ENCODE measurements at regions not wholly inside any gene's neighbourhood (a gene's known extent, or its start where the extent isn't known, plus 50 kb on each side); places are given as distances from the start of the nearest gene placed in this dataset.

DNA sequence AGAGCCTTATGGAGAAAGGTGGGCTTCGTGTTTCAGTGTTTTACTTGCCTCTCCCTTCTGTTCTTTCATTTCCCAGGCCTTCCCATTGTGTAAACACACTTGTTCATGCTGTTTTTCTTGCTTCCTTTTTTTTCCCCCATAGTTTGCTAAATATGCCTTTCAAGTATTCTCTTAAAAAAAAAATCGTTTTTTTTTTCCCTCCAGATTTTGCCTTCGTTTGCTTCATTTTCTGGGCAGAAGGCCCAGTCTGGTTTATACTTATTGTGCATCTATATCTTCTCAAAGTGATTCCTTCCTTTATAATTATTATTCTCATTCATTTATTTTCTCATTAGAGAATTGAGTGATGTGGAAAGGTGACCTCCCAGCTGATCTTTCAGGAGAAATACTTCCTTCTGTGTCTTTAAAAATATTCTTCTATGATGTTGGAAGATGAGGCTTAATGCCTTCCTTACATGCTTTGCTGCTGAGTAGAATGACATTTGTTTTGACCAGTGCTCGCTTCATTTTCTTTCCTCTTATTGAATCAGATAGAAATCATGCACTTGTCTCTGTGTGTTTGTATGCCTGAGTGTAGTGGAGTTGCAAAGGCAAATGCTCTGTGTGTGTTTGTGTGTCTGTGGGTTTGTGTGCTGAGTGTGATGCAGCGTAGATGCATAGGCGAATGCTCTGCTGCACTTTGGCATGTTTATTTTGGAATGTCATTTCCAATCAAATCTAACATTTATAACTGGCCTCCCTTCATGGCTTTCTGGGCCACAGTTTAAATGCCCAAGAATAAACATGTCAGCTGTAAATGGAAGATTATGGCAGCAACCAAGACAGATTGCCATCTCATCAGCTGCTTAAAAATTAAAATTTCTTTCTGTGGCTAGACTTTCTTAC lies 591.4 kb downstream of the FGF9 start:
- DNase-seq = no peak

DNA sequence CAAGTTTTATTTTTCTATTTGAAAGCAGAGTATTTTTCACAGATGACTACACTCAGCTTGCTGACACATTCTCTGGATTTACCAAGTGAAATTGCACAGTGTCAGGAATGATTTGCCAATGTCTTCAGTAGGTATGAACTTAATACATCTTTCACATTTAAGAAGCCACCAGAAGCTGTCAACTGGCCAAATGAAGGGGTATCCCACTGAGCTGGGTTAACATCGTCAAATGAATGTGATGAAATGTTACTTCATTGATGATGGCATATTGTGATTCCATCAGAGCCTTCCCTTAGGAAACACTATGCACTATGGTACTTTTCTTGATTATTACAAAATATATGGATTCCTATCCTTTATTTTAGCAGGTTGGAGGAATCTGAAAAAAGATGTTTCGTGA lies 592.3 kb downstream of the FGF9 start:
- DNase-seq = no peak

DNA sequence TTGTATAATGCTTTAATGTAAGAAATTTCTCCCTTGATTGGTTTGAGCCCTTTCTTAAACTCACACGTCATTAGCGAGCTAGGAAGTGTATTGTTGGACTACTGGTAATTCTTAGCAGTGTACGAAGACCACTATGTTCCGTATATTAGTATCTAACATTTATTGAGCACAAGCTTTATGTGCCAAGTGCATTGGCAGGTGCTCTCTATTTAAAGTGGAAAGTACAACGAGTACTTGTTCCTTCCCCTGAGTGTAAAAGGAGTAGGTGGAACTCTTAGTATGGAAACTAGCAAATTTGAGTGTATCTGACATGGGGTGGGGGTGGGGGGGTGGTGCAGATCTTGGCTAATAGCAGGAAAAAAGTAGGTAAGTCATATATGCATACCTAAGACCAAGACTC lies 594.7 kb downstream of the FGF9 start:
- no peak for DNase-seq

DNA sequence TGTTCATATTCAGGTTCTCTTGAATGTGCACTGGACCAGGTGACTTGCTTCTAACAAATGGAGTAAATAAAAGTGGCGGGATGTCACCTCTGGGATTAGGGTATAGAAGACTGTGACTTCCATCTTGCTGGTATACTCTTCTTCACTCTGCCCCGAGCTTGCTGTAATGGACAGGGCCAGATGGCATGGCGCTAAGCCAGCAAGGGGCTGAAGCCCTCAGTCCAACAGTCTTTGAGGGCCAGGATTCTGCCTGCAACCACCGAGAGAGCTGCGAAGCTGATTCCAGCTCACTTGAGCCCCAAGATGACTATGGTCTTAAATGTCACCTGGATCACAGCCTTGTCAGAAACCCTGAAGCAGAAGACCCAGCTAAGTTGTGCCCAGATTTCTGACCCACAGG lies 600.0 kb downstream of the FGF9 start:
- DNase-seq = no peak

DNA sequence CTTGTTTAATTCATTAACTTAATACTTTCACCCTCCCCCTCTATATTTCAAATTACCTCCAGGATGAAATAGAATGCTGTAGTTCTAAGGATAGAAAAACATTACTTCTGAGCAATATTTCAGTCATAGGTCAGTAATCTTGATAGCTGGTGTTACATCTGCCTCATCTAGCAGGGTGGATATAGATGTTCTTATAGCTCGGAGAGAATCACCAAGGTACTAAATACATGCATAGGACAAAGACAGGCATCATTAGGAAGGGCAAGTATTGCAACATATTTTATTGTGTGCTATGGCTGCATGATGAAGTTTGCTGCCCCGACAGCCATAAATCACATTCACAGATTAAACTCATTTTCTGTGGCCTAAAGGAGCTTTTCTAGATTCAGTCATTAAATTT lies 601.0 kb downstream of the FGF9 start:
- no peak for DNase-seq

DNA sequence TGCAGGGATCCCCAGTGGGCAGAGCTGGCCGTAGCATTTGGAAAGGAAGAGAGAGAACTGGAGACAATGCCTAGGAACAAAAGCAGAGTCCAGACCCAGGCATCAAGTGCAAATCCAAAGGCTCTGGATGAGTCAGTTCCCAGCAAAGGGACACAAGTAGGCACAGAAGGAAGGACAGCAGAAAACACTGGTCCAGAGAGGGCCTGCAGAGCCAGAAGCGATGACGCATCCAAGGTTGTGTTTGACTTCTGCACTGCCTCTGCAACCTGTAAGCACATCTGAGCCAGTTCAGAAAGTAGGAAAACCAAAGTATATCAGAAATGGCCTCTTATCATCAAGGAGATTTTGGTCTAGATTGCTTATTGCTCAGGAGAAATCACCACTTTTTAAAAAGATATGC lies 604.5 kb downstream of the FGF9 start:
- DNase-seq = no peak

DNA sequence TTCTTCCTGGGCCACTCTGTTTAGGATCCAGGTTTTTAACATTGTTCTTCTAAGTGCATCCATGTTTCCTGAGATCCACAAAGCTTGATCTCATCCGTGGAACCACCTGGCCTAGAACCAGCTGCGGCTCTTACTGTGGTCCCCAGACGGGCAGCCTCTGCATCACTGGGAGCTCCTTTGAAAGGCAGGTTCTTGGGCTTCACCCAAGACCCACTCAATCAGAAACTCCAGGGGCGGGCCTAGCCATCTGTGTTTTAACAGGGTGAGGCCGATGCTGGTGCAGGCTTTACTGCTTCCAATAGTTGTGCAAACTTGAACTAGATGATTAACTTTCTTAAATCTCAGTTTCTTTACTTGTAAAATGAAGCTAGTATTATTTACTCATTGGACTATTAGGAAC lies 605.7 kb downstream of the FGF9 start:
- DNase-seq = no peak

DNA sequence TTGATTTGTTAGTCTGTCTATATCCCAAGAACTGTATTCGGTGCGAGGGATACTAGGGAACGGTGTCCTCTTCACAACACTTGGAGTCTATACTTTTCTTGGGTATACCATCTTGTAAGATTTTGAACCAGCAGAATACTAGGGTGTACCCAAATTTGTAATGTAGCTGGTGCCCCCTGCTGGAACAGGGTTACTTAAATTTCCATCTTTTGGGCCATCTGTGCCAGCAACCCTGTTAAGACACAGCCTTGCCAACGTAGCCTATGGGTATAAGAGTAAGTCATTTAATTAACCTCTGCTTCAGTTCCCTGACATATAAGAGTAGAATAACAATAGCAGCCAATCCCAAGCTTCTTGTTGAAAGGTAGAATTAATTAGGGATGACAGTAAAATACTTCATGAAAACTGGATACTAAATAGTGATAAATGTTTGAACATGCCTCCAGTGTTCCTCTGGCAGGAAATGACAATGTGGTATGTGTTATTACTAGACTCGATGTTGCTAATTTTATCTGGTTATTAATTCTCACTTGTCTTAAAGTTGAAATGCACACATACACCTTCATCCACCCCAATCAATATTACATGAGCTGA lies 607.6 kb downstream of the FGF9 start:
- peak; percentile 21 to 45 for DNase-seq

DNA sequence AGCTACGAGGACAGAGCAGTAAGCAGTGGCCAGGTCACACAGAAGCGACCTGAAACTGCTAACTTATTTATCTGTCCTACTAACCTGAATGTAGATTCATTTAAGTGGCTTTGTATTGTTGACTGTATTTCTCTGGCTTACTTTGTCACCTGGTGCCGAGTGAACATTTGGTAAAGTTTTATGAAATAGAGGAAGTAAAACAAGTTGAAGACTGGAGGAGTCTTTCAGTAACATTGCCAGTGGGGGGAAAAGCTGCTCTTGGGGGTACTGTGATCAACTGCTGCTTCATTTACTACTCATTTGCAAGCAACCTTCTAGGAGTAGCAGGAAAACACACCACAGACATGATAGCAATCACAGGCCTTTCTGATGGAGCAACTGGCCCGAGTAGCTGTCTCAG lies 615.0 kb downstream of the FGF9 start:
- no peak for DNase-seq

DNA sequence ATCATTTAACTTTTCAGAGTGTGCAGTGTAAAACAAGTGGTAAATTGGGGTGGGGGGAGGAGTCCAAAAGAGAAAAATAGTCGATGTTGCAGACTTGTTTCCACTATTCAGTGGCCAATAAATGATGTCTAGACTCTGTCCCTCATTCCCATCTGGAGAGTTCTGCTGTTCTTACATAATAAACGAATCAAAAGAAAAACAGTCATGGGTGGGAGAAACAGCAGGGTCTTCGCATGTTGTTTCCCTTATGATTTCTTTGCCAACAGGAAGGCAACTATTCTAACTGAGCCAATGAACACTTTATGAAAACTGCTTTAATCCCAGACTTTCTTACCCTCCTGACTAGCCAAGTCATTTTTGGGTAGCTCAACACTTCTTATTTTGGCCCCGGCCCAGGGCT lies 615.5 kb downstream of the FGF9 start:
- DNase-seq = no peak

DNA sequence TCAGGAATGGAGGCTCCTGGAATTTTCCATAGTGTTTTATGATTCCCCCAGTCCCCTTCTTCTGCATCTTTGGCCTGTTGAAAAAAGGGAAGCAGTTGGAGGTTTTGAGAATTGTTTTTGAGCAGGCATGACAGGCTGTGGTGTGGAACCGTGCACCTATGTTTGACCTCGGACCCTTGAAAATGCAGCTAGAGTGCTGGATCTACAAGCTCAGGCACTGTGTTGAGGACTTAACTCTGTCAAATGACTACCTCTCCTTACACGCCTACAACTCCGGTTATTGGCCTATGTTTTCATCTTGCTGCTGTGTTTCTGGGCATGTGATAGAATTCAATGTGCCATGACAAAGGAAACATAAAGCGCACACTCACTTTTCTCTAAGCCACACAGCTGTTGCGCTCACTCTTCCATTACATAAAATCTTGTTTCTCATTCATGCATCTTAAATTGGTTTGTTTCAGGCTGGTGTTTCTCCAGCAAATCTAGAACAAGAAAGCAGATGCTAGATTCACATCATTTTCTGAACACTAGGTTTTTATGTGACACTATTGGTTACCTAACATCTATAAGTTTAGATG lies 616.6 kb downstream of the FGF9 start:
- no peak for DNase-seq

DNA sequence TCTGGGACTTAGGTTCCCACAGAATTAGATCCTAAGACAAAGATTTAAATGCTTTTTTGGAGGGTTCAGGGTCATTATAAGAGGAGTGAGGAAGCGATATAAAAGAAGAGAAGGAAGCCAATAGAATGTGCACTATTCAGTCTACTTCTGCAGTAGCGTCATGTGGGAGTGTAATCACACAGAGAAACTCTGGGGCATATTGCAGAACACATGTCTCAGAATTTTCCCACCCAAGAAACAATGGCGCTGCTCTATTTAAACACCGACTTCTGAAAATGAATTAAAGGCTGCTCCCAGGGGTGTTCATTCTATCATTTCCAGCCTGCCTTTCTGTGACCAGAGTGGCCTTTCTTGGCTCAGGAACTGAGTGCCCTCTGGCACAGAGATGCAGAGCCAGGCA lies 617.6 kb downstream of the FGF9 start:
- DNase-seq = no peak

DNA sequence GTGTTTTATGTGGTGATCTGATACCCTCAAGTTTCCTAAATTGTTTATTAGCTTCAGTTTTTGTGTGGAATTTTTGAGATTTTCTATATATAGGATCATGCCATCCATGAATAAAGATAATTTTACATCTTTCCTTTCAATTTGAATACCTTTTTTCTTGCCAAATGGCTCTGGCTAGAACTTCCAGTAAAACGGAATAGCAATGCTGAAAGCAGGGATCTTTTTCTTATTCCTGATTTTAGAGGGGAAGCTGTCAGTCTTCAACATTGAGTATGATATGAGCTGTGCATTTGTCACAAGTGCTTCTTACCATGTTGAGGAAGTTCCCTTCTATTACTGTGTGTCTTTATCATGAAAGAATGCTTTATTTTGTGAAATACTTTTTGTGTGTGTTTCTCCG lies 618.8 kb downstream of the FGF9 start:
- DNase-seq = no peak

DNA sequence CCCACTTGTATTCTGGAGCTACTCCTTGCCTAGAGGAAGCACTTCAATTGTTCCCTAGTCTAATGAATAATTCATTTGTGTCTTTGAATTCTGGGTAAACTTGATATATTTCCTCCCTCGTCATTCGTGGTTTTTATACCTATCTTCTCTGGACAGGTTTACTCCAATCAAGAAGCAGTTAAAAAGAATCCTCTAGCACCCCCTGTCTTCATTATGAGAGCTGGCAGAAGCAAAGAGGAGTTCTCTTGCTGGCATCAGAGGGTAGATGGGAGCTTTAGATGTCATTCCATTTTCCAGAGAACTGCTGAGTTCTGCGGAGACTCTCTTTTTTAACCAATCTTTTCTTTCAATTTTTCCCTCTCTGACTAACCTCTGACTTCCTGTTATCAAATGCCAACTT lies 627.7 kb downstream of the FGF9 start:
- peak in 1 of 2 experiments; percentile 1 for DNase-seq

DNA sequence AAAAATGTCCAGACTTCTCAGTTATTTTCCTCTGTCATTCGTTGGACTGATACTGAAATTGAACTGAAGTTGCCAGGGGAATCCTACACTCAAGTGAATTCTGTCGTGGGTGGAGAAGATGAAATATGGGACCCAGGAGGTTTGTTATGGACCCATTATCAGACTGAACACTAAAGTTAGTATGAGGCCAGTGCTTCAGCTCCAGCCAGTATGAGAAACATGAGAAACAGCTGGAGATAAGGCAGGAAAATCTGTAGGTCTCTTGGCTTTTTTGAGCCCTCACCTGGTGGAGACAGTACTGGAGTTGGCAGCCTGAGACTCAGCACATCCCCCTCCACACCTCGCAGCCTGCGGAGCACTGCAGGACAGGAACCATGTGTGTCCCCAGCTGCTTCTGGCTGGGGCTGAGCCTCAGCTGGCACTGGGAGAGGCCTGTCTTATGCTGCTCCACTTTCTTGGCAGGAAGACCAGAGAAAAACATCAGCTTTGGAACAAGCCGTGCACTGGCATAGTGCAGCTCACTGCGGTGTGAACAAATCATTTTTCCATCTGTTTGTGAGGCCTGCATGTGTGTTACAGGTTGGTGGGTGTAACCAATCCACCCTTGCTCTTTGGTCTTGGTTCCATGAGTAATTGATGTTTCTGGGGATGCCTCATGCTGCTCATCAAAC lies 641.0 kb downstream of the FGF9 start:
- no peak for DNase-seq

DNA sequence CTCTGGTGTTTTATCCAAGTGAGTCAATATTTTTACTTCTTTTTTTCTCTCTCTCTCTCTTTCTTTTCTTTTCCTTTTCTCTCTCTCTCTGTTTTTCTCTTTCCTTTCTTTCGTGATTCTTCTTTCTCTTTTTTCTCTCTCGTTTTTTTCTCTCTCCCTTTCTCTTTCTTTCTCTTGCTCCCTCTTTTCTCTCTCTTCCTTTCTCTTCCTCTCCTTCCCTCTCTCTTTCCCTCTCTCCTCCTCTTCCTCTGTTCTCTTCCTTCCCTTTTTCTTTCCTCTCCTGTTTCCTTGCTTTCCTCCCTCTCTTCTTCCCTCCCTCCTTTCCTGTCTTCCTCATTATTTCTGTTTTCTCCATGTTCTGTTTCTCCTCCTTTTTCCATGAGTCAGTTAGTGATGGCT lies 641.5 kb downstream of the FGF9 start:
- DNase-seq = no peak

DNA sequence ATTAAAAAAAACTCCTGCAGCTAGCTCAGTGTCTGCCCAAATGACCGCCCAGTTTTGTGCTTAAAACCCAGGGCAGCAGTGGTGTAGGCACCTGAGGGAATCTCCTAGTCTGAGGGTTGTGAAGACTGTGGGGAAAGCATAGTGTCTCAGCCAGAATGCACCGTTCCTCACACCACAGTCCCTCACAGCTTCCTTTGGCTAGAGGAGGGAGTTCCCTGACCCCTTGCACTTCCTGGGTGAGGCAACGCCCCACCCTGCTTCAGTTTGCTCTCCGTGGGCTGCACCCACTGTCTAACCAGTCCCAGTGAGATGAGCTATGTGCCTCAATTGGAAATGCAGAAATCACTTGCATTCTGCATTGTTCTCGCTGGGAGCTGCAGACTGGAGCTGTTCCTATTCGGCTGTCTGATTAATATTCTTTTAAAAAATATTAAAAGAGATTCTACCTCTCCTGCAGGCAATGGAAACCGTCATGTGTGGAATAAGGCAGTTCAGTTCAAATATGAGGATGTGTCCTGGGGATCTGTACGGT lies 645.7 kb downstream of the FGF9 start:
- DNase-seq = no peak

DNA sequence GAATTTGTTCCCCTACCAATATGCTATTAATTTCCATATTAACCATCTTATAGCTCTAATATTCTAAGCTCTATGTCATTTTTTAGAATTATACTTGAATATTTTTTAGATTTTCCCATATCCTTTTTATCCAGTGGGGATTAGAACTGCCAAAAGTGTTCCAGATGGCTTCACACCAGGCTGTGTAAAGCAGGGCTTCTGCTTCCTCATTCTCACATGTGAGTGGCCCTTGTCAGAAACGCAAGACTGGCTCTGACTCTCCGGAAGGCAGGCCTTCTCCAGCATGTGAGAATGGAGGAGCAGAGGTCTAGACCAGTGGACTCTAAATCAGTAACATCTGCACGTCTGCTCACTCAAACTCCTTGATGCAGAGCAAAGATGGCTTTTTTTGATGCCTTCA lies 650.1 kb downstream of the FGF9 start:
- no peak for DNase-seq

DNA sequence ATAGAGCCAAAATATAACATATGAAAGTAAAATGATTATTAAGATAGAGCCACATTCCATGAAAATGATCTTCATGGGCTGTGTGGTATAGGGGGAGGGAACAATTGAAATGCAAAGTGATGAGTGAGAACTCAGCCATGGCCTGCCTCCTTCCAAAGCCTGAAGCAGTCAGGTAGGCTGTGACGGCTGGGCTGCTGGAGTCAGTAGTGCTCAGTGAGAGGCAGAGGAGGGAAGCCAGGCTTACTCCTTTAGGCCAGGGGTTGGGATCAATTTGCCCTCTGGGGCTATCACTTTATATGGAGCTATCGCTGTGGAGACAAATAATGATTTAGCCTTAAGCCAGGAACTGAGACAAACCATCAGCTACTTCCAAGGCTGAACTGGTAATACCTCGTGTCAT lies 654.9 kb downstream of the FGF9 start:
- DNase-seq = no peak

DNA sequence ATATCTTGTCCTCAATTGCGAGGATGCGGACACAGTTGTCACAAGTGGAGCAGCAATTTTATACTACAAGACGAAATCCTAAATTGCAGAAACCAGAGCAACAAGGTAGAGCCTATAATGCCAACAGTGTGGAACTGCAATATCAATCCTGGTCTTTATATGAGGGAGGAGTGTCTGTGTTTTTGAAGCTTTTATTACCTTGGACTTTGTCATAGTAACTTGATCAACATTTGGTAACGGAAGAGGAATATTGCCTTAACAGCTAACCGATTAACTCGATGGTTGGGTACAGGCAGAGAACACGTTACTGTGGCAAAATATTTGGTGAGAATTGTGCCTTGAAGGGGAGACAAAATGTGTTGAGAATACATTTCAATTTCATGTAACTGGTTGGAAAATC lies 661.5 kb downstream of the FGF9 start:
- no peak for DNase-seq

DNA sequence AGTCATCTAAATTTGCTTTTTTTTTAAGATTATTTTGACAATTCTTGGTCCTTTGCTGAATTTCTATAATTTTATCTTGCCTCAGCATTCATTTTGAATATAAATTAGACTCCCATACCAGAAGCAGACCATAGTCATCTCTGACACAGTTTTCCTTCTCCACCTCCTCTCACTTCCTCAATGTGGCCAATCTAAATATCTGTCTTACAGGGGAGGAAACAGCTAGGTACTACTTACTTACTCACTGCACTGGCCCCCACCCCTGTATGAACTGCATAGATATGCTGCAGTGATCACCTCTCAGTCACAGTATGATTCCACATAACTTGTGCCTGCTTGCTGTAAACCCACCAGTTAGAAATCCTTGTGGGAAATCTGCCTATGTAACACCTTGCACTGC lies 665.6 kb downstream of the FGF9 start:
- no peak for DNase-seq

DNA sequence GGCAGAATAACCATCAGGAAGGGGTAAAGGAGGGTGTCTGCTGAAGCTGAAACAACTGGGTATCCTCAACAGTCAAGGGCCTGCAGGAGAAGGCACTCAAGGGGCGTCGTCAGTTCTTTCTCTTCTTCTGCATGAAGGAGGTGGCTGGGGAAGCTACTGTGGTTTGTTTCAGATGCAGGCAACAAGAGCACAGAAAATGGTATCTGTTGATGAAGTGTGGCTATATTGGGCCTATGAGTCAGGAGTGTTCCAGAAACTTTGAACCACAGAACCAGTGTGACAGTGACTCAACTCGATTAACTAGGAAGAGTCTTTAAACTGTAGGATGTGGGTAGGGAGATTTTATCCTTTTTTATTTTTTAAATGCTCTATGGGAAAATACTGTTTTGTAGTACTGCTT lies 686.3 kb downstream of the FGF9 start:
- DNase-seq = peak; percentile 3 to 24

DNA sequence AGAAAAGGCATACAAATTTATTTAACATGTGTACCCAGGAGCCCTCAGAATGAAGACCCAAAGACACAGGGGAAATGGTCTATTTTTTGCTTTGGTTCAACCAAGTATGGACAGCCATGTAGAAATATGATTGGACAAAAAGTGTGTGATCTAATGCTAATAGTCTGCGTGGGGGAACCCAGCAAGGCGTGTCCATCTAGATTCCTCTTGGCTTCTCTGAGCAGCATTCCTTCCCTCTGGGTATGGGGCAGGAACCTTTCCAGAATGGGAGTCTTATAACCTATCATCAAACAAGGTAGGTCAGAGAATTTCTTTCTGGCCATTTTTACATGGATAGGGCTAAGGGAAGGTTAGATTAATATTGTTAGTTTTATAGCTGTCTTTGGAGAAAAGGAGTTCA lies 698.2 kb downstream of the FGF9 start:
- no peak for DNase-seq

DNA sequence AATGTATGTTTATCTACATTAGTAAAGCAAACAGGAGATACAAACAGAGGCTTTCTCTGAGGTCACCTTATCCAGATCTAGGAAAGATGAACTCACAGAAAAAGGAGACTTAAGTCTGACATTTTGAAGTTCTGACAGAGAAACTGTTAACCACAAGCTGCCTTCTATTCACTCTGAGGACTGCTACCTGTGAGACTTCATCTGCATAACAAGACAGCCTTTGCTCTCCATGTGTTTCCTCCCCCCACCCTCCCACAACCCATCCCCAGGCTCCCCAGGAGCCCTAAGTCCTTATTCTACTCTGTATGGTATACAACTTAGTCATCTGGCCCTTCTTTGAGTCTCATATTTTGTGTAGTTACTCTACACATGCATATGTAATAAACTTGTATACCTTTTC lies 699.0 kb downstream of the FGF9 start:
- no peak for DNase-seq

All from Kasumi-1 (cell line).